Uterus (tissue), 3 donors: ENCODE measurements at regions not wholly inside any gene's neighbourhood (a gene's known extent, or its start where the extent isn't known, plus 50 kb on each side); places are given as distances from the start of the nearest gene placed in this dataset.

Experiments used
- DNase-seq, 2 donors: peaks; one replicate each; pipeline ENCODE4 v3.0.0-alpha.2; 2019 to 2020
- H3K27ac ChIP-seq, 2 donors: fragments of 200-600 bp; sonication (generic); 1 replicate in 1 of 2; 2 replicates in 1 of 2; pipeline ENCODE4 v1.5.1; 2016 to 2018
- H3K27me3 ChIP-seq, 2 donors: fragments of 200-600 bp; sonication (generic); one replicate each; pipeline ENCODE4 v1.5.1; 2018 to 2019; ENCODE audit warnings: control low read depth in 1 of 2
- H3K36me3 ChIP-seq, 2 donors: fragments of 200-600 bp; sonication (generic); one replicate each; pipeline ENCODE4 v1.5.1; 2019; ENCODE audit warnings: control low read depth in 1 of 2
- H3K4me1 ChIP-seq, 2 donors: fragments of 200-600 bp; sonication (generic); one replicate each; pipeline ENCODE4 v1.5.1; 2018 to 2019; ENCODE audit warnings: control low read depth in 1 of 2
- H3K4me3 ChIP-seq, 2 donors: fragments of 200-600 bp; sonication (generic); 1 replicate in 1 of 2; 2 replicates in 1 of 2; pipeline ENCODE4 v1.5.1; 2018 to 2019; ENCODE audit warnings: mild to moderate bottlenecking in 1 of 2
- H3K9me3 ChIP-seq, 2 donors: fragments of 200-600 bp; sonication (generic); one replicate each; pipeline ENCODE4 v1.5.1; 2019; ENCODE audit warnings: control low read depth in 1 of 2
- POLR2A ChIP-seq, 2 donors: fragments of 450-650 bp; IDR thresholded peaks; one replicate each; pipeline ENCODE4 v1.6.1; 2016; ENCODE audit warnings: antibody characterized with exemption in 2 of 2, mild to moderate bottlenecking in 1 of 2, moderate library complexity in 1 of 2
- intact Hi-C: fragments of 100-400 bp; cut with DNase I; formaldehyde crosslinking; loops from one replicate; pipeline ENCODE4 v1.15.1; 2023; ENCODE audit warnings: low total_unique reads
- TF ChIP-seq, protein P1 (sequence below), 4 experiments: fragments of 200-600 bp in 2 of 4; fragments of 450-650 bp in 2 of 4; sonication (generic) in 2 of 4; IDR thresholded peaks; one replicate each; pipeline ENCODE4 v1.5.1; 2016 to 2019; ENCODE audit warnings: antibody characterized with exemption in 4 of 4, mild to moderate bottlenecking in 2 of 4, moderate library complexity in 1 of 4
- donor health status: DM: yes; HTN: yes; CAD: no.

DNA sequence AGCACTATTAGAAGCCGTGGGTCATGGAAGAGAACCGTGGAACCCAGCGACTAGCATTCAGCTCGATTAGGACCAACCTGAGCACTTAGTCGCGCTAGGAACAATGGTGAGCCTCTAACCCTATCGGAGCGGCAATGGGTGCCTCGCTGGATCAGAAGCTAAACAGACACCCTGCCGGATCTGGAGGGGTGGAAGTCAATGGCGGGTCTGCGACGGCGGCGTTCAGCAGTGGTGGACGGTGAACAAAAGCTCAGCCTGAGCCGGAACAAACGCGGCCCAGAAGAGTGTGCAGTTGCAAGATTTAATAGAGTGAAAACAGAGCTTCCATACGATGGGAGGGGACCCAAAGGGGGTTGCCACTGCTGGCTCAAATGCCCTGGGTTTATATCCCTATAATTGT is 391.8 kb upstream of the DDI1 start:
- Histone ChIP-seq H3K27ac (no peak overlapping the region), H3K27me3 (no peaks in the 10 kb centered on the region), H3K36me3 (no peaks in the 10 kb centered on the region), H3K4me3 (no peak overlapping the region), H3K4me1 (no peaks in the 10 kb centered on the region), H3K9me3 (no peaks in the 10 kb centered on the region)
- no peak for DNase-seq
- intact Hi-C loops: no loop called here
- TF ChIP-seq, protein P1, sequence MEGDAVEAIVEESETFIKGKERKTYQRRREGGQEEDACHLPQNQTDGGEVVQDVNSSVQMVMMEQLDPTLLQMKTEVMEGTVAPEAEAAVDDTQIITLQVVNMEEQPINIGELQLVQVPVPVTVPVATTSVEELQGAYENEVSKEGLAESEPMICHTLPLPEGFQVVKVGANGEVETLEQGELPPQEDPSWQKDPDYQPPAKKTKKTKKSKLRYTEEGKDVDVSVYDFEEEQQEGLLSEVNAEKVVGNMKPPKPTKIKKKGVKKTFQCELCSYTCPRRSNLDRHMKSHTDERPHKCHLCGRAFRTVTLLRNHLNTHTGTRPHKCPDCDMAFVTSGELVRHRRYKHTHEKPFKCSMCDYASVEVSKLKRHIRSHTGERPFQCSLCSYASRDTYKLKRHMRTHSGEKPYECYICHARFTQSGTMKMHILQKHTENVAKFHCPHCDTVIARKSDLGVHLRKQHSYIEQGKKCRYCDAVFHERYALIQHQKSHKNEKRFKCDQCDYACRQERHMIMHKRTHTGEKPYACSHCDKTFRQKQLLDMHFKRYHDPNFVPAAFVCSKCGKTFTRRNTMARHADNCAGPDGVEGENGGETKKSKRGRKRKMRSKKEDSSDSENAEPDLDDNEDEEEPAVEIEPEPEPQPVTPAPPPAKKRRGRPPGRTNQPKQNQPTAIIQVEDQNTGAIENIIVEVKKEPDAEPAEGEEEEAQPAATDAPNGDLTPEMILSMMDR (IDR thresholded peaks at IDR 0.05): no peak
- no peak for TF ChIP-seq POLR2A (IDR thresholded peaks at IDR 0.05)

DNA sequence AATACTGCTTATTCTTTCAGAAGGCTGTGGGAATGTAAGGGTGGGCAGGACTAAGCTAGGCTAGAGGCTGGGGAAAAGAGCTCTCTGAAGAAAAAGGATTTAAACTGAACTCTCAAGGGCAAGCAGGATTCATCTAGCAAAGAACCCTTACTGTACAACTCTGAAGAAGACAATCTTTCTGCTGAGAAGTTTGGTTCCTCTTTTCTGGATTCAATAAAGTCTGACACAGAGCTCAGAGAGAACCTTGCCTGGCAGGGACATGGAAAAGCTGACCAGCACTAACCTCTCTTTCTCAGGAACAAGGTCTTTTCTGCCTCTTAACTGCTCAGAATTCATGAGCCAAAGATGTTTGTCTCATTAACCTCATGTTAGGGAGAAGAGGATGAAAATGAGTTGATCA is 388.4 kb upstream of the DDI1 start:
- H3K4me1 ChIP-seq: no peaks in the 10 kb centered on the region
- no peaks in the 10 kb centered on the region for H3K9me3 ChIP-seq
- TF ChIP-seq POLR2A (IDR thresholded peaks at IDR 0.05): no peak
- TF ChIP-seq, protein P1 (IDR thresholded peaks at IDR 0.05): no peak
- no peaks in the 10 kb centered on the region for H3K27me3 ChIP-seq
- H3K36me3 ChIP-seq: no peaks in the 10 kb centered on the region
- DNase-seq: no peak
- H3K27ac ChIP-seq: no peak overlapping the region
- intact Hi-C loops: no loop called here
- no peak overlapping the region for H3K4me3 ChIP-seq

DNA sequence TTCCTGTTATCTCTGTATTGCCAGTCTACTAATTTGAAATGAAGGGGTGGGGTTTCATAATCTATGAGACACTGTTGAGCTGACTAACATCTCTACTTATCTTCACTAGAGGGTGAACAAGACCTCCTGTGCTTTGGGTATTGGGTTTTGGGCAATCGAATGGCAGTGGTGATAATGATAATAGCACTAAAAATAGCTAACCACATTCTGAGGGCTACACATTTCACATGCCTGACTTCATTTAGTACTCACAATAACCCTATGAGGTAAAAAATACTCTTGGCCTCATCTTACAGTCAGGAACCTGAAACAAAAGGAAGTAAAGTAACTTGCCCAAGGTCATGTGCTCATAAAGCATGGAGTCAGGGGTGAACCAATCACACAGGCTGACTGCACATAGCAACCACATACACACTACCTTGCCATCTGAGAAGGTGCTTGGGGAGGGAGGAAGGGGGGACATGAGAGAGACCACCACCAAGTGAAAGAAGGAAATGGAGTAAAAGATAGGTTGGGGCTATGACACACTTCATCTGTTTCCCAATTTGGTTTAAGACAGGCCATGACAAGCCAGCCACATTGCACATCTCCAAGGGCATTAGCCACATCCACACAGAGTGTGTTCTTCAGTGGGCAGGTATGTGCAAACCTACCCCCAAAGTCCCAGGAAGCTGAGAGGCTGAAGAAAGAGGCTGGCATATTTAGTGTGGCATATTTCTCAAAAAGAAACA is 387.6 kb upstream of the DDI1 start:
- intact Hi-C loops: no loop called here
- no peak overlapping the region for H3K27ac ChIP-seq
- no peak overlapping the region for H3K4me3 ChIP-seq
- no peaks in the 10 kb centered on the region for H3K36me3 ChIP-seq
- DNase-seq: no peak
- TF ChIP-seq, protein P1 (IDR thresholded peaks at IDR 0.05): no peak
- no peak for TF ChIP-seq POLR2A (IDR thresholded peaks at IDR 0.05)
- H3K4me1 ChIP-seq: no peaks in the 10 kb centered on the region
- no peaks in the 10 kb centered on the region for H3K27me3 ChIP-seq
- H3K9me3 ChIP-seq: no peaks in the 10 kb centered on the region

DNA sequence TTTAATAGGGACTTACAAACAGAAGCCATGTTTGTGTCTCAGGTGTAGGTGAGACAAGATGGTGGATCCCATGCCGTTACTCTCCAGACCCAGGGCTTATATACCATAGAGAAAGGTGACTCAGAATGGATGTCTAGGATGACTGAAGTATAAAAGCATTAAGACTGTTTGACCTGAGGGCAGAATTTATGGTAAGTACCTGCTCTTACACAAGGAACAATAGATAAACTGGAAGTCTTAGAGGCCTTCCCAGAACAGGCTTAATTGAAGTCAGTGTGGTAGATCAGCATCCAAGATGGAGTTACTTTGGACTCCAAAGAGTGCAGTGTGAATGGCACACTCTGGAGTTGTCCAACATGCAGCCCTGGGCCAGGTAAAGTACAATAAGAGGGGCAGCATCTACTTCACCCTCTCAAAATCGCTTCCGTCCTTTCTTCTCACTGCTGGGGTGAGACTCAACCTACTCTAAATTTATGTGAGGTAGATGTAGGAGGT is 387.0 kb upstream of the DDI1 start:
- intact Hi-C loops: no loop called here
- no peak for DNase-seq
- TF ChIP-seq POLR2A (IDR thresholded peaks at IDR 0.05): no peak
- TF ChIP-seq, protein P1 (IDR thresholded peaks at IDR 0.05): no peak
- H3K36me3 ChIP-seq: no peaks in the 10 kb centered on the region
- H3K4me1 ChIP-seq: no peaks in the 10 kb centered on the region
- H3K9me3 ChIP-seq: no peaks in the 10 kb centered on the region
- H3K27ac ChIP-seq: no peak overlapping the region
- H3K27me3 ChIP-seq: no peaks in the 10 kb centered on the region
- H3K4me3 ChIP-seq: no peak overlapping the region

DNA sequence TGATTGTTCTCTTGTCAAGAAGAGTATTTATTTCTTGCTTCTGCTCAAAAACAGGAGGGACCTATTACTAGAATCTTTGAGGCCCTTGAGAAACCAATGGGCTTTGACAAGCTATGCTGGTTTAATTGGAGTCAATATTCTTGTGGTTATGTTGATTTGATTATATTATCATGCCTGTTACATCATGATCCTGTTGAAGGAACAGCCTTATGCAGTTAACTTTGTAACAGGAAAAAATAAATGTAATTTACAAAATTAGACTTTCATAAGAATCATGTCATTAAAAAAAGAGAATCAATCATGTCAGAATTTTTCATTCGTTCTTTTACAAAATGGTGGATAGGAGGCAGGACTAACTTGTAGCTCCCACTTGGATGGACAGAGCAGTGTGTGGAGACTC is 386.1 kb upstream of the DDI1 start:
- H3K36me3 ChIP-seq: no peaks in the 10 kb centered on the region
- no peak for TF ChIP-seq POLR2A (IDR thresholded peaks at IDR 0.05)
- TF ChIP-seq, protein P1 (IDR thresholded peaks at IDR 0.05): no peak
- no peaks in the 10 kb centered on the region for H3K4me1 ChIP-seq
- no peak for DNase-seq
- H3K27ac ChIP-seq: no peak overlapping the region
- H3K9me3 ChIP-seq: no peaks in the 10 kb centered on the region
- H3K27me3 ChIP-seq: no peaks in the 10 kb centered on the region
- intact Hi-C loops: no loop called here
- H3K4me3 ChIP-seq: no peak overlapping the region
